ENCODE measurements at regions not wholly inside any gene's neighbourhood (a gene's known extent, or its start where the extent isn't known, plus 50 kb on each side); places are given as distances from the start of the nearest gene placed in this dataset.

GRCh38 chr3:166783206-166783605 is 596.9 kb downstream of the ZBBX start:
- no peaks in the 10 kb centered on the region for H3K4me1 ChIP-seq (ENCODE audit: low read depth)
- intact Hi-C loops (cut with DNase I, micrococcal nuclease): no loop called here
- no peak for ATAC-seq

GRCh38 chr3:166764698-166765318 is 615.3 kb downstream of the ZBBX start:
- Histone ChIP-seq H3K9me3 (peaks cover 26% of the 10 kb centered on the region), H3K4me1 (ENCODE audit: low read depth) (no peaks in the 10 kb centered on the region), H3K4me3 (no peak overlapping the region), H3K36me3 (ENCODE audit: low read depth) (no peaks in the 10 kb centered on the region)
- DNase-seq (no peak), ATAC-seq (no peak)
- TF ChIP-seq CTCF (IDR thresholded peaks at IDR 0.05): no peak
- intact Hi-C loops (cut with DNase I, micrococcal nuclease): no loop called here

More at GRCh38 chr3:166783206-166783605, 596.9 kb downstream of the ZBBX start:
- no peak for TF ChIP-seq CTCF (IDR thresholded peaks at IDR 0.05)
- H3K36me3 ChIP-seq (ENCODE audit: low read depth): no peaks in the 10 kb centered on the region
- DNase-seq: no peak
- no peak overlapping the region for H3K4me3 ChIP-seq
- H3K9me3 ChIP-seq: peaks cover 21% of the 10 kb centered on the region

- intact Hi-C loops (cut with DNase I, micrococcal nuclease): no loop called here
These were observed 620.2 kb downstream of the ZBBX start for GRCh38 chr3:166759736-166760513.

GRCh38 chr3:166752214-166752613 is 627.9 kb downstream of the ZBBX start:
- no peak for TF ChIP-seq CTCF (IDR thresholded peaks at IDR 0.05)
- peaks cover 42% of the 10 kb centered on the region for H3K9me3 ChIP-seq
- no peaks in the 10 kb centered on the region for H3K36me3 ChIP-seq (ENCODE audit: low read depth)
- no peaks in the 10 kb centered on the region for H3K4me1 ChIP-seq (ENCODE audit: low read depth)
- intact Hi-C loops (cut with DNase I, micrococcal nuclease): no loop called here
- no peak overlapping the region for H3K4me3 ChIP-seq
- DNase-seq (no peak), ATAC-seq (no peak)

More at GRCh38 chr3:166759736-166760513, 620.2 kb downstream of the ZBBX start:
- no peak for TF ChIP-seq CTCF (IDR thresholded peaks at IDR 0.05)
- no peak overlapping the region for H3K4me3 ChIP-seq
- H3K4me1 ChIP-seq (ENCODE audit: low read depth): no peaks in the 10 kb centered on the region
- no peak for DNase-seq
- peaks cover 21% of the 10 kb centered on the region for H3K9me3 ChIP-seq
- H3K36me3 ChIP-seq (ENCODE audit: low read depth): no peaks in the 10 kb centered on the region
- no peak for ATAC-seq

- Histone ChIP-seq H3K4me1 (ENCODE audit: low read depth) (no peaks in the 10 kb centered on the region), H3K4me3 (no peak overlapping the region), H3K9me3 (no peaks in the 10 kb centered on the region), H3K36me3 (ENCODE audit: low read depth) (no peaks in the 10 kb centered on the region)
- DNase-seq (no peak), ATAC-seq (no peak)
- intact Hi-C loops (cut with DNase I, micrococcal nuclease): no loop called here
- TF ChIP-seq CTCF (IDR thresholded peaks at IDR 0.05): no peak
These were observed 636.5 kb downstream of the ZBBX start for GRCh38 chr3:166743481-166744134.
